ENCODE measurements at regions not wholly inside any gene's neighbourhood (a gene's known extent, or its start where the extent isn't known, plus 50 kb on each side); places are given as distances from the start of the nearest gene placed in this dataset.

GRCh38 chr4:27506401-27506800 lies 645.8 kb downstream of the STIM2 start:
- H3K9me3 ChIP-seq (ENCODE audit: low read depth, low read length): no peaks in the 10 kb centered on the region
- no peak for DNase-seq (ENCODE audit: low read depth, low spot score)
- H3K9ac ChIP-seq (ENCODE audit: insufficient read length): no peak overlapping the region
- no peaks in the 10 kb centered on the region for H3K36me3 ChIP-seq (ENCODE audit: insufficient read depth, low read length)
- no peak overlapping the region for H3K27ac ChIP-seq
- TF ChIP-seq POLR2AphosphoS5 (IDR thresholded peaks at IDR 0.05; ENCODE audit: borderline replicate concordance, low read depth, low read length) (no peak), FOXP2 (optimal IDR thresholded peaks at IDR 0.05; ENCODE audit: control extremely low read depth, extremely low read length, insufficient read depth) (no peak), EZH2 (IDR thresholded peaks at IDR 0.05) (no peak)
- no peak overlapping the region for H3K4me3 ChIP-seq

- no peak overlapping the region for H3K27ac ChIP-seq
- no peaks in the 10 kb centered on the region for H3K36me3 ChIP-seq (ENCODE audit: insufficient read depth, low read length)
- H3K9ac ChIP-seq (ENCODE audit: insufficient read length): no peak overlapping the region
- H3K4me3 ChIP-seq: no peak overlapping the region
- no peak for DNase-seq (ENCODE audit: low read depth, low spot score)
- H3K9me3 ChIP-seq (ENCODE audit: low read depth, low read length): no peaks in the 10 kb centered on the region
- TF ChIP-seq EZH2 (IDR thresholded peaks at IDR 0.05) (no peak), POLR2AphosphoS5 (IDR thresholded peaks at IDR 0.05; ENCODE audit: borderline replicate concordance, low read depth, low read length) (no peak), FOXP2 (optimal IDR thresholded peaks at IDR 0.05; ENCODE audit: control extremely low read depth, extremely low read length, insufficient read depth) (no peak)
Observed at GRCh38 chr4:27514711-27515110, 654.1 kb downstream of the STIM2 start.

GRCh38 chr4:27515140-27515539 lies 654.5 kb downstream of the STIM2 start:
- no peak for DNase-seq (ENCODE audit: low read depth, low spot score)
- TF ChIP-seq FOXP2 (optimal IDR thresholded peaks at IDR 0.05; ENCODE audit: control extremely low read depth, extremely low read length, insufficient read depth): no peak
- TF ChIP-seq POLR2AphosphoS5 (IDR thresholded peaks at IDR 0.05; ENCODE audit: borderline replicate concordance, low read depth, low read length): no peak
- TF ChIP-seq EZH2 (IDR thresholded peaks at IDR 0.05): no peak
- H3K27ac ChIP-seq: no peak overlapping the region
- no peak overlapping the region for H3K4me3 ChIP-seq
- no peaks in the 10 kb centered on the region for H3K9me3 ChIP-seq (ENCODE audit: low read depth, low read length)
- no peak overlapping the region for H3K9ac ChIP-seq (ENCODE audit: insufficient read length)
- no peaks in the 10 kb centered on the region for H3K36me3 ChIP-seq (ENCODE audit: insufficient read depth, low read length)

GRCh38 chr4:27518876-27519275 lies 658.2 kb downstream of the STIM2 start:
- Histone ChIP-seq H3K27ac (no peak overlapping the region), H3K36me3 (ENCODE audit: insufficient read depth, low read length) (no peaks in the 10 kb centered on the region), H3K4me3 (no peak overlapping the region), H3K9me3 (ENCODE audit: low read depth, low read length) (no peaks in the 10 kb centered on the region), H3K9ac (ENCODE audit: insufficient read length) (no peak overlapping the region)
- no peak for TF ChIP-seq POLR2AphosphoS5 (IDR thresholded peaks at IDR 0.05; ENCODE audit: borderline replicate concordance, low read depth, low read length)
- TF ChIP-seq FOXP2 (optimal IDR thresholded peaks at IDR 0.05; ENCODE audit: control extremely low read depth, extremely low read length, insufficient read depth): no peak
- no peak for TF ChIP-seq EZH2 (IDR thresholded peaks at IDR 0.05)
- DNase-seq (ENCODE audit: low read depth, low spot score): no peak

DNA sequence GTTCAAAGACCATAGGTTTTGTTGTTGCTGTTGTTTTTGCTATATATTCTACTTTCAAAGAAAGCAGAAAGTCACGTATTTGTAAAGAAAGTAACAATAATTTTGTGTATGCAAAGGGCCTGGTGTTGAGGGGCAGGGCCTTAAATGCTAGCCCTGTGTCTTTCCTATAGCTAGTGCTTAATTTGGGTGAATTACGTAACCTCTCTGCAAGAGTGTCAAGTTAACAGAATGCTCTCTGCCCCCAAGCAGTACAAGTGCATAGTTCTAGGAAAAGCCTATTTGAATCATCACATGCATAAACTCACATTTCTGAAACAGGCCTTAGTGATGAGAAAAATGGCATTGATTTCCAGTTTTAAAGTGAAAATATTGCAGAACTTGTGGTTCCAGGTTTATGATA lies 663.6 kb downstream of the STIM2 start:
- H3K9me3 ChIP-seq (ENCODE audit: low read depth, low read length): no peaks in the 10 kb centered on the region
- no peak overlapping the region for H3K9ac ChIP-seq (ENCODE audit: insufficient read length)
- H3K27ac ChIP-seq: no peak overlapping the region
- H3K4me3 ChIP-seq: no peak overlapping the region
- DNase-seq (ENCODE audit: low read depth, low spot score): no peak
- H3K36me3 ChIP-seq (ENCODE audit: insufficient read depth, low read length): no peaks in the 10 kb centered on the region
- TF ChIP-seq POLR2AphosphoS5 (IDR thresholded peaks at IDR 0.05; ENCODE audit: borderline replicate concordance, low read depth, low read length) (no peak), EZH2 (IDR thresholded peaks at IDR 0.05) (no peak), FOXP2 (optimal IDR thresholded peaks at IDR 0.05; ENCODE audit: control extremely low read depth, extremely low read length, insufficient read depth) (no peak)

DNA sequence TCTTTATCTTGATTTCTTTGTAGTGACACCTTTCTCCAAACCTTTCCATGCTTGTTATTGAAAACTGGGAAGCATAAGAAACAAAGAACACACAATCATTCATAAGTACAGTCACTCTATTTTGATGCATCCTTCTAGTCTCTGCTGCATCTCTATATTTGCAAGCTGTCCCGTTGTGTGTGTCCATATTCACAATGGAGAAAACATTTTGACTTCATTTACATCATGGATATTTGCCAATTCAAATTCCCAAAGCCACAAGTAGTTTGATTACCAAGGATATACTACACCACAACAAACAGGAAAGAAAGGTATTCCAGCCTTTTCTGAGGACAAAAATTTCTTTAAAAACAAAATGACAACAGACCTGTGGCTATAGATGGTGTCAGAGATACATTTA lies 673.8 kb downstream of the STIM2 start:
- Histone ChIP-seq H3K9me3 (ENCODE audit: low read depth, low read length) (no peaks in the 10 kb centered on the region), H3K27ac (no peak overlapping the region), H3K4me3 (no peak overlapping the region), H3K36me3 (ENCODE audit: insufficient read depth, low read length) (no peaks in the 10 kb centered on the region), H3K9ac (ENCODE audit: insufficient read length) (no peak overlapping the region)
- DNase-seq (ENCODE audit: low read depth, low spot score): no peak
- TF ChIP-seq POLR2AphosphoS5 (IDR thresholded peaks at IDR 0.05; ENCODE audit: borderline replicate concordance, low read depth, low read length): no peak
- TF ChIP-seq EZH2 (IDR thresholded peaks at IDR 0.05): no peak
- no peak for TF ChIP-seq FOXP2 (optimal IDR thresholded peaks at IDR 0.05; ENCODE audit: control extremely low read depth, extremely low read length, insufficient read depth)

- TF ChIP-seq FOXP2 (optimal IDR thresholded peaks at IDR 0.05; ENCODE audit: control extremely low read depth, extremely low read length, insufficient read depth) (no peak), EZH2 (IDR thresholded peaks at IDR 0.05) (no peak), POLR2AphosphoS5 (IDR thresholded peaks at IDR 0.05; ENCODE audit: borderline replicate concordance, low read depth, low read length) (no peak)
- H3K4me3 ChIP-seq: no peak overlapping the region
- H3K36me3 ChIP-seq (ENCODE audit: insufficient read depth, low read length): no peaks in the 10 kb centered on the region
- no peak for DNase-seq (ENCODE audit: low read depth, low spot score)
- no peaks in the 10 kb centered on the region for H3K9me3 ChIP-seq (ENCODE audit: low read depth, low read length)
- H3K27ac ChIP-seq: no peak overlapping the region
- no peak overlapping the region for H3K9ac ChIP-seq (ENCODE audit: insufficient read length)
Observed at GRCh38 chr4:27568236-27568951, 707.8 kb downstream of the STIM2 start.

- TF ChIP-seq EZH2 (IDR thresholded peaks at IDR 0.05): no peak
- TF ChIP-seq FOXP2 (optimal IDR thresholded peaks at IDR 0.05; ENCODE audit: control extremely low read depth, extremely low read length, insufficient read depth): no peak
- no peak for TF ChIP-seq POLR2AphosphoS5 (IDR thresholded peaks at IDR 0.05; ENCODE audit: borderline replicate concordance, low read depth, low read length)
- Histone ChIP-seq H3K36me3 (ENCODE audit: insufficient read depth, low read length) (no peaks in the 10 kb centered on the region), H3K27ac (no peak overlapping the region), H3K9me3 (ENCODE audit: low read depth, low read length) (no peaks in the 10 kb centered on the region), H3K9ac (ENCODE audit: insufficient read length) (no peak overlapping the region), H3K4me3 (no peak overlapping the region)
- DNase-seq (ENCODE audit: low read depth, low spot score): no peak
Observed at GRCh38 chr4:27568952-27569319, 708.3 kb downstream of the STIM2 start.

DNA sequence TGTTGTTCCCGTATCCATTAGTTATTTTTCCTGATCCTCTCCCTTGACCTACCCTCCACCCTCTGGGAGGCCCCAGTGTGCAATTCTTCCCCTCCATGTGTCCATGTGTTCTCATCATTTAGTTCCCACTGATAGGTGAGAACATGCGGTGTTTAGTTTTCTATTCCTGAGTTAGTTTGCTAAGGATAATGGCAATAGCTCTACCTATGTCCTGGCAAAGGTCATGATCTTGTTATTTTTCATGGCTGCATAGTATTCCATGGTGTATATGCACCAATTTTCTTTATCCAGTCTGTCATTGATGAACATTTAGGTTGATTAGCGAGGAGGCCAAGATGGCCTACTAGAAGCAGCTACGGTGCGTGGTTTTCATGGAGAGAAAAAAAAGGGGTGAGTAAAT lies 714.1 kb downstream of the STIM2 start:
- Histone ChIP-seq H3K27ac (no peak overlapping the region), H3K9ac (ENCODE audit: insufficient read length) (no peak overlapping the region), H3K9me3 (ENCODE audit: low read depth, low read length) (no peaks in the 10 kb centered on the region), H3K4me3 (no peak overlapping the region), H3K36me3 (ENCODE audit: insufficient read depth, low read length) (no peaks in the 10 kb centered on the region)
- TF ChIP-seq POLR2AphosphoS5 (IDR thresholded peaks at IDR 0.05; ENCODE audit: borderline replicate concordance, low read depth, low read length): no peak
- no peak for TF ChIP-seq EZH2 (IDR thresholded peaks at IDR 0.05)
- no peak for TF ChIP-seq FOXP2 (optimal IDR thresholded peaks at IDR 0.05; ENCODE audit: control extremely low read depth, extremely low read length, insufficient read depth)
- no peak for DNase-seq (ENCODE audit: low read depth, low spot score)
